Retinal pigment epithelial cell (primary cell): ENCODE measurements at regions not wholly inside any gene's neighbourhood (a gene's known extent, or its start where the extent isn't known, plus 50 kb on each side); places are given as distances from the start of the nearest gene placed in this dataset.
A peak's percentile ranks its signal among the peaks of the same experiment; 100 is the strongest.

ENCODE experiments used
- DNase-seq: peaks from one replicate; pipeline ENCODE4 v3.0.0-alpha.2; 2010; ENCODE audit warnings: low read depth
- H3K4me3 ChIP-seq: 2 replicates; pipeline ENCODE4 v1.5.1; 2011; ENCODE audit warnings: mild to moderate bottlenecking, low read length, control low read depth, moderate library complexity
- TF ChIP-seq, protein P1 (sequence below): conservative IDR thresholded peaks from 2 replicates; pipeline ENCODE4 v1.5.1; 2011; ENCODE audit warnings: low read depth, low read length, control low read depth, inconsistent platforms

DNA sequence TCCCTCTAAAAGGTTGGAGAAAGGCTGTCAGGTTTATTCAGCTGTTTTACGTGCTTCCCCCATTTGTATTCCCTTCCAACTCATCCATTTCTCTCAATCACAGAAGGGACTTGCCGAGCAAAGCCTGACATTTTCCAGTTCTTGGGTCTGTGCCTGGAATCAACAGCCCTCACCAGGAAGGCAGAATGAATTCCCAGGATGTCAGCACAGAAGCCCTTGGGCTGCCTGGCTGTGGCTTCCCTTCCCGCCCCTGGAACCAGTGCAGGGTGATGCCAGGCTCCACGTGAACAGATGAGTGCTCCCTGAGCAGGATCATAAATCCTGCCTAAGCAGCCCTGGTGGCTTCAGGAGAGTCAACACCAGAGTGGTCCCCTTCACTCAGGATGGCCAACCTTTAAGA, 86.1 kb upstream of the CD83 start:
- no peak for DNase-seq
- TF ChIP-seq, protein P1, sequence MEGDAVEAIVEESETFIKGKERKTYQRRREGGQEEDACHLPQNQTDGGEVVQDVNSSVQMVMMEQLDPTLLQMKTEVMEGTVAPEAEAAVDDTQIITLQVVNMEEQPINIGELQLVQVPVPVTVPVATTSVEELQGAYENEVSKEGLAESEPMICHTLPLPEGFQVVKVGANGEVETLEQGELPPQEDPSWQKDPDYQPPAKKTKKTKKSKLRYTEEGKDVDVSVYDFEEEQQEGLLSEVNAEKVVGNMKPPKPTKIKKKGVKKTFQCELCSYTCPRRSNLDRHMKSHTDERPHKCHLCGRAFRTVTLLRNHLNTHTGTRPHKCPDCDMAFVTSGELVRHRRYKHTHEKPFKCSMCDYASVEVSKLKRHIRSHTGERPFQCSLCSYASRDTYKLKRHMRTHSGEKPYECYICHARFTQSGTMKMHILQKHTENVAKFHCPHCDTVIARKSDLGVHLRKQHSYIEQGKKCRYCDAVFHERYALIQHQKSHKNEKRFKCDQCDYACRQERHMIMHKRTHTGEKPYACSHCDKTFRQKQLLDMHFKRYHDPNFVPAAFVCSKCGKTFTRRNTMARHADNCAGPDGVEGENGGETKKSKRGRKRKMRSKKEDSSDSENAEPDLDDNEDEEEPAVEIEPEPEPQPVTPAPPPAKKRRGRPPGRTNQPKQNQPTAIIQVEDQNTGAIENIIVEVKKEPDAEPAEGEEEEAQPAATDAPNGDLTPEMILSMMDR, result no peak
- H3K4me3 ChIP-seq, result no peak overlapping the region

GRCh38 chr6:14035071-14035847, 82.3 kb upstream of the CD83 start:
- peak; percentile 86 for DNase-seq
- TF ChIP-seq, protein P1, result no peak
- no peak overlapping the region for H3K4me3 ChIP-seq

GRCh38 chr6:14035874-14036273, 81.7 kb upstream of the CD83 start:
- TF ChIP-seq, protein P1, result no peak
- H3K4me3 ChIP-seq, result no peak overlapping the region
- DNase-seq, result no peak

DNA sequence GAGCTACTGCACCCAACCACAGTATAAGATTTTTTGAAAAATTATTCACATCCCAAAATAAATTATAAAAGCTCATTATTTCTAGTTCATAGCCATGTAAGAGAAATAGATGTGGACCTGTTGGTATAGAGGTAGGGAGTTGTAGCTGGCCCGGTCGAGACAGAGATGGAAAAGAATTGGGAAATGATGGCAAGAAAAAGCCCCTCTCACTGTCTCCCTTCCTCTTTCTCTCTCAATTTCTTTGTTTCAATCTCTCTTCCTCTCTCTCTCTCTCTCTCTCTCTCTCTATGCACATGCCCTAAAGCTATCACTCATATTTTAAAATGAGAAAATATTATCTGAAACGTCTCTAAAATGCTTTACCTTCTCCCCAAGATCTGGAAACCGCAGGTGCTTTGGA, 80.7 kb upstream of the CD83 start:
- TF ChIP-seq, protein P1, result no peak
- no peak for DNase-seq
- no peak overlapping the region for H3K4me3 ChIP-seq

DNA sequence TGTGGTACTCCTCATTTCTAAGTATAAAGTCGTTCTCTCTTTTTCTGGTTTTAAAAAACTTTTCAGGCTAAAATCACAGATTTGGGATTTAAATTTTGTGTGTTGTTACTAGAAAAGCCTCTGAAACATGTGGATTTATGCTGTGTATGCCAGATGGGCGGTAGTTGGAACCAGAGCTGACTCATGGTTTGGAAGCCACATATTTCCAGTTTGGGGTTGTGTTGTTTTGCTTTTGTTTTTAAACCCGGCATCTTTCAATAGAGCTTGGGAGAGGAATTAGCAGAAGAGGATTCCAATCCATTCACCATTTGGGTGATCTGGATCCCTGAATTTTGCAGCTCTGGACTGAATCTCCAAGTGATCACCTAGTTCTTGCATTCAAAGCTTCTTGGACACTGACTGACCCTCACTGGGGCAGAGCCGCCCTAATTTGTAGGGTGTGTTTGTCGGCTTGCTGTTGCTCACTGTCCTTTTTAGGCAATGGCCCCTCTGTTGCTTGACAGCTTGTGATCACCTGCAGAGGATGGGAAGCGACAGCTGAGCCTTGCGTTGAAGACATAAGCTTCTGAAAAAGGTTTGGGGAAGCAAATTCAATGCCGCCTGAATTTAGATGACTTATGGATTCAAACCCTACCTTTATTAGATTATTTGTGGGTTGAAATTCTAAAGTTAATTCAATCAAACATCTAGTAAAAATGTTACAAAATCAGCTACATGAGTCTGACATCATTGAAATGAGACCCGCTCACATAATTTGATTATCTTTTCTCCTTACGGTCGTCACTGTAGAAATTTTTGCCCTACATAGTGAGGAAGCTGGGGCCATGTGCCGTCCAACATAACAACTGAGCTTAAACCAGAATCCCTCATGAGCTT, 79.9 kb upstream of the CD83 start:
- H3K4me3 ChIP-seq, result no peak overlapping the region
- DNase-seq, result no peak
- TF ChIP-seq, protein P1, result no peak

DNA sequence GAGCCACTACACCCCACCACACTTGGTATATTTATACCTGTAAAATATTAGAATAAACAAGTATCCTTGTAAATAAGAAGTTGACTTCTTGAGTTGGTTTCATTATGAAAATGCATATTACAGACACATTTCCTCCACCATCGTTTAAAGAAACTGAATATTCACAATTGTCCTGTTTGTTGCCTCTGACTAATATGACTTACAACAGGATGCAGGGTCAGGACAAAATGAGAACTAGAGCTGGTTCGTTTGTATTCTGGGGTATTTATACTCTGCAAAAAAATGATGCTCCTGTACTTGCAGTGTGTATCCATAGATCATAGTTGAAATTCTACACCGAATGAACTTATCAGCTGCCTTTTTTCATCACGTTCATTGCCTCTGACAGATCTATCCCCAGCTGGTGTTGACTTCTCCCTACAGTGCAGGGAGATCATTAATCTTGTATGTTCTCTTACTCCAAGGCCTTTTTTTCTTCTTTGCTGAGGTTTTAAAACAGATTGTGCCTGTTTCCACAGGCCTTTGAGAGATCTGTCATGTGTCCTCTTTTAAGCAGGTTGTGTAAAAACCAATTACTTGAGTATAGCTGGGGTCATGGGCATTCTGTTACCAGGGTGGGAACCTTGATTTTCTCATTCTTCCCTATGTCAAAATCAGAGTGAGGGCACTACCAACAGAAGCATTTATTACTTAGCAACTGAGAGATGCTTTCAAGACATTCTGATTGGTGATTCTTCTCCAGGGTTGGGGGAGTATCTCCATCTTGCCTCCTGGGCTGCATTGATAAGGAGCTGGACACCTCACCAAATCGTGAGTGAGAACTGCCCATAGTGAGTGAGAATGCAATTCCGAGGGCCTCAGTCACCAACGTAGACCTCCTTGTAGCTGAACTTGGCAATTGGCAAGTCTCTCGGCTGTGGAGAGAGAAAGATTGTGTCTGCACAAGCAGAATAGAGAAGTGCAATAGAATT, 78.8 kb upstream of the CD83 start:
- TF ChIP-seq, protein P1, result no peak
- H3K4me3 ChIP-seq, result no peak overlapping the region
- no peak for DNase-seq
